Gastroesophageal sphincter (tissue), 3 donors: ENCODE measurements at regions not wholly inside any gene's neighbourhood (a gene's known extent, or its start where the extent isn't known, plus 50 kb on each side); places are given as distances from the start of the nearest gene placed in this dataset.

Experiments
- POLR2A ChIP-seq, 2 donors: fragments of 450-650 bp; IDR thresholded peaks; one replicate each; pipeline ENCODE4 v1.6.1; 2017; ENCODE audit warnings: antibody characterized with exemption in 2 of 2, mild to moderate bottlenecking in 2 of 2, moderate library complexity in 1 of 2
- TF ChIP-seq, protein P1 (sequence below), 4 experiments: fragments of 200-600 bp in 2 of 4; fragments of 450-650 bp in 2 of 4; sonication (generic) in 1 of 4; IDR thresholded peaks; one replicate each; pipeline ENCODE4 v1.5.1; 2017 to 2019; ENCODE audit warnings: antibody characterized with exemption in 4 of 4, mild to moderate bottlenecking in 2 of 4, moderate library complexity in 2 of 4

DNA sequence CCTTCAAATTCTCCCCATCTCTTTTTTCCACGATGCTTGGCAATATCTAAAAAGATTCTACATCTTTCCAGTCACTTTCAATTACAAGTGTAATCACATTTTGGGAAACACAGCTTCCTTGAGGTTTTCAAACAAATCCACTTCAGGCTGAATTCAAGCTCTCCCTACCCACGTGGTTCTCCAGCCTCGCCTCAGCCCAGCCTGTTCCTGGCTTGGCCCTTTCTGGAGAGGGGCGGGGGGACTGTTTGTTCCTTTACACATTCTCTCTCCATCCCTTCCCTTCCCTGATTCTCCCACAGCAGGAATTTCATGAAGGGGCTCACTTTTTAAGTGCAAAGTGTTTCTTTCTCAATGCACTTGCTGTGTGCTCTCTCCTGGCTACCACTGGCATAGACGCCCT, 226.3 kb upstream of the SOX11 start:
- TF ChIP-seq, protein P1, sequence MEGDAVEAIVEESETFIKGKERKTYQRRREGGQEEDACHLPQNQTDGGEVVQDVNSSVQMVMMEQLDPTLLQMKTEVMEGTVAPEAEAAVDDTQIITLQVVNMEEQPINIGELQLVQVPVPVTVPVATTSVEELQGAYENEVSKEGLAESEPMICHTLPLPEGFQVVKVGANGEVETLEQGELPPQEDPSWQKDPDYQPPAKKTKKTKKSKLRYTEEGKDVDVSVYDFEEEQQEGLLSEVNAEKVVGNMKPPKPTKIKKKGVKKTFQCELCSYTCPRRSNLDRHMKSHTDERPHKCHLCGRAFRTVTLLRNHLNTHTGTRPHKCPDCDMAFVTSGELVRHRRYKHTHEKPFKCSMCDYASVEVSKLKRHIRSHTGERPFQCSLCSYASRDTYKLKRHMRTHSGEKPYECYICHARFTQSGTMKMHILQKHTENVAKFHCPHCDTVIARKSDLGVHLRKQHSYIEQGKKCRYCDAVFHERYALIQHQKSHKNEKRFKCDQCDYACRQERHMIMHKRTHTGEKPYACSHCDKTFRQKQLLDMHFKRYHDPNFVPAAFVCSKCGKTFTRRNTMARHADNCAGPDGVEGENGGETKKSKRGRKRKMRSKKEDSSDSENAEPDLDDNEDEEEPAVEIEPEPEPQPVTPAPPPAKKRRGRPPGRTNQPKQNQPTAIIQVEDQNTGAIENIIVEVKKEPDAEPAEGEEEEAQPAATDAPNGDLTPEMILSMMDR (IDR thresholded peaks at IDR 0.05), result no peak
- no peak for TF ChIP-seq POLR2A (IDR thresholded peaks at IDR 0.05)
